ENCODE measurements at regions not wholly inside any gene's neighbourhood (a gene's known extent, or its start where the extent isn't known, plus 50 kb on each side); places are given as distances from the start of the nearest gene placed in this dataset.

GRCh38 chr7:110071192-110071591 is 1019.7 kb upstream of the LRRN3 start:
- Histone ChIP-seq H3K9me3 (ENCODE audit: low read depth, low read length) (peaks cover 2% of the 10 kb centered on the region), H3K27me3 (ENCODE audit: insufficient read depth, low read length) (no peaks in the 10 kb centered on the region), H3K4me2 (ENCODE audit: insufficient read depth, low read length) (no peak overlapping the region), H3K4me1 (ENCODE audit: insufficient read depth, low read length) (no peaks in the 10 kb centered on the region), H3K4me3 (ENCODE audit: insufficient read depth, low read length) (no peak overlapping the region), H3K27ac (ENCODE audit: low read depth, low read length) (no peak overlapping the region), H4K20me1 (ENCODE audit: insufficient read depth, low read length) (no peaks in the 10 kb centered on the region), H3K79me2 (ENCODE audit: insufficient read depth, low read length) (no peaks in the 10 kb centered on the region), H3K36me3 (ENCODE audit: insufficient read depth, low read length) (no peaks in the 10 kb centered on the region), H2AFZ (ENCODE audit: low read length) (no peak overlapping the region)
- TF ChIP-seq CTCF (IDR thresholded peaks at IDR 0.05; ENCODE audit: extremely low read depth, low read depth, low read length): no peak
- DNase-seq (ENCODE audit: insufficient read length, low spot score, missing footprints): no peak

GRCh38 chr7:110075450-110075849 is 1015.5 kb upstream of the LRRN3 start:
- DNase-seq (ENCODE audit: insufficient read length, low spot score, missing footprints): no peak

GRCh38 chr7:110076194-110076593 is 1014.7 kb upstream of the LRRN3 start:
- DNase-seq (ENCODE audit: insufficient read length, low spot score, missing footprints): no peak
- Histone ChIP-seq H3K27ac (ENCODE audit: low read depth, low read length) (no peak overlapping the region), H3K36me3 (ENCODE audit: insufficient read depth, low read length) (no peaks in the 10 kb centered on the region), H3K4me2 (ENCODE audit: insufficient read depth, low read length) (no peak overlapping the region), H2AFZ (ENCODE audit: low read length) (no peak overlapping the region), H3K4me3 (ENCODE audit: insufficient read depth, low read length) (no peak overlapping the region), H3K27me3 (ENCODE audit: insufficient read depth, low read length) (no peaks in the 10 kb centered on the region), H4K20me1 (ENCODE audit: insufficient read depth, low read length) (no peaks in the 10 kb centered on the region), H3K79me2 (ENCODE audit: insufficient read depth, low read length) (no peaks in the 10 kb centered on the region), H3K9me3 (ENCODE audit: low read depth, low read length) (peaks cover 1% of the 10 kb centered on the region), H3K4me1 (ENCODE audit: insufficient read depth, low read length) (no peaks in the 10 kb centered on the region)
- no peak for TF ChIP-seq CTCF (IDR thresholded peaks at IDR 0.05; ENCODE audit: extremely low read depth, low read depth, low read length)

More at GRCh38 chr7:110075450-110075849, 1015.5 kb upstream of the LRRN3 start:
- no peaks in the 10 kb centered on the region for H3K4me1 ChIP-seq (ENCODE audit: insufficient read depth, low read length)
- H4K20me1 ChIP-seq (ENCODE audit: insufficient read depth, low read length): no peaks in the 10 kb centered on the region
- H3K36me3 ChIP-seq (ENCODE audit: insufficient read depth, low read length): no peaks in the 10 kb centered on the region
- TF ChIP-seq CTCF (IDR thresholded peaks at IDR 0.05; ENCODE audit: extremely low read depth, low read depth, low read length): no peak
- H3K27me3 ChIP-seq (ENCODE audit: insufficient read depth, low read length): no peaks in the 10 kb centered on the region
- H3K79me2 ChIP-seq (ENCODE audit: insufficient read depth, low read length): no peaks in the 10 kb centered on the region
- no peak overlapping the region for H2AFZ ChIP-seq (ENCODE audit: low read length)
- H3K4me2 ChIP-seq (ENCODE audit: insufficient read depth, low read length): no peak overlapping the region
- H3K9me3 ChIP-seq (ENCODE audit: low read depth, low read length): peaks cover 2% of the 10 kb centered on the region
- no peak overlapping the region for H3K4me3 ChIP-seq (ENCODE audit: insufficient read depth, low read length)
- no peak overlapping the region for H3K27ac ChIP-seq (ENCODE audit: low read depth, low read length)

- H3K79me2 ChIP-seq (ENCODE audit: insufficient read depth, low read length): no peaks in the 10 kb centered on the region
- no peaks in the 10 kb centered on the region for H3K27me3 ChIP-seq (ENCODE audit: insufficient read depth, low read length)
- H3K4me1 ChIP-seq (ENCODE audit: insufficient read depth, low read length): no peaks in the 10 kb centered on the region
- H3K9me3 ChIP-seq (ENCODE audit: low read depth, low read length): no peaks in the 10 kb centered on the region
- H4K20me1 ChIP-seq (ENCODE audit: insufficient read depth, low read length): no peaks in the 10 kb centered on the region
- no peaks in the 10 kb centered on the region for H3K36me3 ChIP-seq (ENCODE audit: insufficient read depth, low read length)
- no peak overlapping the region for H2AFZ ChIP-seq (ENCODE audit: low read length)
- no peak overlapping the region for H3K27ac ChIP-seq (ENCODE audit: low read depth, low read length)
- no peak overlapping the region for H3K4me2 ChIP-seq (ENCODE audit: insufficient read depth, low read length)
- DNase-seq (ENCODE audit: insufficient read length, low spot score, missing footprints): no peak
- no peak for TF ChIP-seq CTCF (IDR thresholded peaks at IDR 0.05; ENCODE audit: extremely low read depth, low read depth, low read length)
- no peak overlapping the region for H3K4me3 ChIP-seq (ENCODE audit: insufficient read depth, low read length)
Observed at GRCh38 chr7:110084181-110084807, 1006.6 kb upstream of the LRRN3 start.
